UCSD-AML1 (cell line): ENCODE measurements at regions not wholly inside any gene's neighbourhood (a gene's known extent, or its start where the extent isn't known, plus 50 kb on each side); places are given as distances from the start of the nearest gene placed in this dataset.

Source experiments
- DNase-seq: peaks from one replicate; lab custom pipeline; 2025; ENCODE audit not compliant: unreplicated experiment; lab: John Stamatoyannopoulos, UW

GRCh38 chr1:34597877-34598514 lies 156.9 kb upstream of the GJB5 start:
- DNase-seq = peak; percentile 74

GRCh38 chr1:34602907-34603306 lies 151.9 kb upstream of the GJB5 start:
- DNase-seq = no peak

DNA sequence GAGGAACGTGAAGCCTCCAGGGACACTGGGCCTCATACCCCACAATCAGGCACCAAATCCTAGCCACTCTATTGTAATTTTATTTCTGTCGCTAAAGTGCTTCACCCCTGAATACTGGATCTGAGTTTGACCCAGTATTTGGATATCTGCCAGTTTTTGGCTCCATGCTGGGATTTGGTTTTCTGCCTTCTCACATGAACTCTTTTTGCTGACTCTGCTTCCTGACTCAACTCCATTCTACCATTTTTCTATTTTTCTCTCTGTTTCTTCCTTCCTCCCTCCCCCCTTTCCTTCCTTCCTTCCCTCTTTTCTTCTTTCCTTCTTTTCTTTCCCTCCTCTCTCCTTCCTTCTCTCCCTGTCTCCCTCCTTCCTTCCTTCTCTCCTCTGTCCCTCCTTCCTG lies 151.3 kb upstream of the GJB5 start:
- no peak for DNase-seq

DNA sequence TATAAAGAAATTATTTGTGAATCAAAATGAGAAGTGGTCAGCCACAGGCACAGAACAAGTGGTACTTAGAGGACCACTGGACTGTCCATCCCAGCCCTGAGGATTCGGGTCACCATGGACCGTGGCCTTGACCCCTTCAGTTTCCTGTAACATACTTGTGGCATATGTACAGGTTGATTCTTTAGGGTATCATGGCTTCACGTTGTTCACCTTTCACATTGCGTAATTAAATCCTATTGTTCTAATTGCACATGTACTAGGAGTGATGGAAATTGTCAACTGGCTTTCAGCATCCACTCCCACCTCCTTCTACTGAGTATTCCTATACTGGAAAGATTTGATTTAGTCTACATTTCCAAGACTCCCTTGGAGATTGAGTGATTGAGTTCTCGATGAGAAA lies 148.3 kb upstream of the GJB5 start:
- no peak for DNase-seq

GRCh38 chr1:34610063-34610462 lies 144.8 kb upstream of the GJB5 start:
- no peak for DNase-seq

GRCh38 chr1:34611571-34611970 lies 143.3 kb upstream of the GJB5 start:
- no peak for DNase-seq

DNA sequence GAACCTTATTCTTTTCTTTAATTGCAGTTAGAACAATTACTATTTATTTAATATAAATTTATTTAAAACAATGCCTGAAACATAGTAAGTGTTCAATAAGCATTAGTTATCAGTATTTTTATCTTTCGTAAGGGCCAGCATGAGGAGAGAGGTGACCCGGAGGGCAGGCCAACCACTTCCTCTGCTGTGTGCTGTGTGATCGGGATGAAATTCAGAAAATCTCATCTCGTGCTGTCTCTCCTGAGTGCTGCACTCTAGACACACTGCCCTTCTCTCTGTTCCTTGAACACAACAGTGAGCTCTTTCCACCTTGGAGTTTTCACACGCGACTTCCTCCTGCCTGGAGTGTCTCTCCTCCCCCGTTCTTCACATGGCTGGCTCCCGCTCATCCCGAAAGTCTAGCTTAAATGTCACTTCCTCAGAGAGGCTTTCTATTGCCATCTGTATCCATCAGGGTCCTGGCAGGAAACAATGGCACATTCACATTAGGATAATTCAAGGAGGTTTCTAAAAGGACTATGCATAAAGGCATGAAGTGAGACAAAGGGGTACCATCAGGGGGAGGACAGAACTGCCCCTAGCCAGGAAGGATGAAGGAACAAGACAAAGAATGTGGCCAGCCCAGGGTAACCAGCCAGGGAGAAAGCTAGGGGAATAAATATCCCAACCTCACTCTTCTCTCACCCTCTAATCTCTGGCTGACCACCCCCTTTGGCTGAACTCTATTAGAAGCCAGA lies 142.6 kb upstream of the GJB5 start:
- no peak for DNase-seq

GRCh38 chr1:34617321-34618118 lies 137.3 kb upstream of the GJB5 start:
- no peak for DNase-seq

DNA sequence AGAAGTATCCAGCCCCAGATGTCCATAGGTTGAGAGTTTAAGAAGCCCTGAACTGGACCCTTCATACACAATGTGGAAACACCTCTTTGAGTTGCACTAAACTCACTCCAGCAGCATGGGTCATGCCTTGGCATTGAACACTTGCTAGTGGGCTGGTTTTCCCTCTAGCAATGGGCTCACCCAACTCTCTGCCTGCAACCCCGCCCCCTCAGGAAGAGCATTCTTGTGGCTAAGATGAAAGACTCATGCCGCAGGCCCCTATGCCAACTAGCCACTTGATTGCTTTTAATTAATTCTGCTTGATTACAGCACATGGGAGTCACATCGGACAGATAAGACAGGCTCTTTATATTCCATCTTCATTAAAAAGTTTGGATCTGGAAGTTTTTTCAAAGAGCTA lies 136.5 kb upstream of the GJB5 start:
- DNase-seq = no peak

DNA sequence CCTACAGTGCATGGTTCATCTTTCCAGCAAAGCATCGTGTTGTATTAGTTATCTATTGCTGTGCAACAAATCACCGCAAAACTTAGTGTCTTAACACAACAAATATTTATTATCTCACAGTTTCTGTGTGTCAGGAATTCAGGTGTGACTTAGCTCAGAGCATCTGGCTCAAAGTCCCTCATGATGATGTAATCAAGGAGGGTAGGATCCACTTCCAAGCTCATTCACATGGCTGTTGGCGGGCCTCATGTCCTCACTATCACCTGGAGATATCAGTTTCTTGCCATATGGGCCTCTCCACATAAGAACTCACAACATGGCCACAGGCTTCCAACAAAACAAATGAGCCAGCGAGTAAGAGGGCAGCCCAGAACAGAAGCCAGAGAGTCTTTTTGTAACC lies 135.6 kb upstream of the GJB5 start:
- no peak for DNase-seq

DNA sequence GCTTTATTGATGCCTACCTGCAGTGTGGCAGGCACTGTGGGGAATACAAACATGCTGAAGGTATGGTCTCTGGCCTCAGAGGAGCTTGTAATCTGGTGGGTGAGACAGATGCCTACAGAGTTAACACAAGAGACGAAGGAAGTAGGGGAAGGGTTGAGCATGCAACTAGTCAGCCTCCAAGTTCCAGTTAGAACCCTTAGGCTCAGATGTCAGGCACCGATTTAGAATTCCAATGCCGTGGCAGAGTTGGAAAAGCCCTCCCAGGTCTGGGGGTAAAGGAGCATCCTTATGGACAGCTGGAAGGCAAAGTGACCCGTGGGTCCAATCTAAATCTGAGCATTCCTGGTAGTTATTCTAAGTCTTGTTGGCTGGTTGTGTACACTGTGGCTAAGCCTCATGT lies 132.9 kb upstream of the GJB5 start:
- no peak for DNase-seq

GRCh38 chr1:34625521-34626015 lies 129.3 kb upstream of the GJB5 start:
- peak; percentile 68 for DNase-seq

DNA sequence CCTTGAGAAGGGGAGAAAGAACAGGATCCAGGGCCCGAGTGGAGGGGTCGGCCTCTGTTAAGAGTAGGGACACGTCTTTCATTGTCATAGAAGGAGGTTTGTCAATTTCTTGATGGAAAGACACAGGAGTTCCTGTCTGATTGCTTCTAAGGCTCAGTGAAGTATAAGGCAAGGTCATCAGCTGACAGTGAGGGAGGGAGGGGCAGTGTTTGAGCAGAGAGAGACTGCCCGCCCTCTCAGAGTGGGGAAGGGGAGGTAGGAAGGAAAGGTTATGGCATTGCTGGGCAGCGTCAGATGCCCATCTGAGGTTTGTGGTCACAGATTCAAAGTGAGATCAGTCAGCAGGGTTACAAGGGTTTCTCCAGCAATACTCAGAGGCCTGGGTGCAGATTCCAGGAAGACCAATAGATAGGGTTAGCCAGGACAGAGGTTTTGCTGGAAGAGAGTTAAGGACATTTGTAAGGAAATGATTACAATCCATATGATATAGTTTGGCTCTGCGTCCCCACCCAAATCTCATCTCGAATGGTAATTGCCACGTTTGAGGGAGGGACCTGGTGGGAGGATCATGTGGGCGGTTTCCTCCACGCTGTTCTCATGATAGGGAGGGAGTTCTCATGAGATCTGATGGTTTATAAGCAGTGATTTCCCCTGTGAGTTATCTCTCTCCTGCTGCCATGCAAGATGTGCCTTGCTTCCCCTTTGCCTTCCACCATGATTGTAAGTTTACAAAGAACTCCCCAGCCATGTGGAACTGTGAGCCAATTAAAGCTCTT lies 127.2 kb upstream of the GJB5 start:
- DNase-seq = peak; percentile 40

DNA sequence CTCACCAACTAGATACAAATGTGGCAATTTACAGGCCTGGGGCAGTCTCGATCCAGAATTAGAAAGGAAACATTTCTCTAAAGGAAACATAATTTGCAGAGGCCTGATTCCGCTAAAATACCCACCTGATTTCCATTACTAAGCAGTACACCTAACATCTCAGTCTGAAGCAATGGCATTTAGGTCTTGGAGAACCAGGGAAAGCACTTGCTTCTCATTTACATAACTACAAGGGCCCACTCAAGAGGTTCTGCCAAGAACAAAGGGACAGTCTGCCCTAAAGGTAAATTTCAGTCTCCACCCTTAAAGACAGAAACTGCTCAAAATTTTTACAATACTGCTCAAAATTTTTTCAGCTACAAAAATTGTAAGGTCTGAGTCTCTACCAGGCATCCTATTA lies 123.7 kb upstream of the GJB5 start:
- DNase-seq = no peak

- DNase-seq = no peak
Observed at GRCh38 chr1:34639701-34640100, 115.1 kb upstream of the GJB5 start.

GRCh38 chr1:34640654-34641401 lies 114.0 kb upstream of the GJB5 start:
- DNase-seq = no peak

DNA sequence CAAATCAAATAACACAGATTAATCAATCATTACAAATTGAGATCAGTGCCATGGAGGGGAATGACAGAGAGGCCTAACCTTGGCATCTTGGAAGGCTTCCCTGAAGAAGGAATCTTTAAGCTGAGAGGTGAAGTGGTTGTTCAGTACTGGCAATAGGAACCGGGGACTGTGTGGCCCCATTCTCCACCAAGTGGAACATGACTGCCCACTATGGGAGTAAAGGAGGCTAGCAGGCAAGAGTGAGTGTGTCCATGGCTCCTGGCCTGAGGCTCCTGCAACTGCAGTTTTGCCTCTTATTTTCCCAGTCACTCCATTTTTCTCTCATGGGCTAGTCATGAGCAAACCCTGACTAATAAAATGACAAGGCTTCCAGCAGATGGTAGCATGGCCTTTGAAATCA lies 112.2 kb upstream of the GJB5 start:
- DNase-seq = no peak

DNA sequence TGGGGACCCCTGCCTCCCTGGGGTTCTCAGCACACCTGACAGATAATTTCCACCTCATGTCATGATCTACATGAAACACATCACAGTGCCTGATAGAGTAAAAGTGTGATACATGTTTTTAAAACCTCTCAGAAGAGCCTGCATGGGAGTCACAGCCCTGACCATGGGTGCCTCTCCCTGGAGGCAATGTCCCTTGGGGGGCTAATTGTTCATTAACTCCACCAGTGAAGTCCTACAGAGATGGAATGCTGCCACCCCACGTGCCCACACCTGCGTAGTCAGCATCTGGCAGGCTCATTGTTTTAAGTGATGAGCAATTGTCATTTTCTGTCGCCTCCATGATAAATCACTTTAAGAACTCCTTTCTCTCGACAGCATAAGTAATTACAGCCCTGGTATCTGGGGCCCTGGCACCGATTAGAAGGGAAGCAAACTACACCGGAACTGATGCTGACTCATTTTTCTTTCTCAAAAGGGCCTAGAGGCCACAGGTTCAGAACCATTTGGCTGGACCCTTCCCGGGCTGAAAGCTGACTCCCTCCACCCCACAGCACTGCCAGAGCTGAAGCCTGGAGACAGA lies 109.6 kb upstream of the GJB5 start:
- no peak for DNase-seq

DNA sequence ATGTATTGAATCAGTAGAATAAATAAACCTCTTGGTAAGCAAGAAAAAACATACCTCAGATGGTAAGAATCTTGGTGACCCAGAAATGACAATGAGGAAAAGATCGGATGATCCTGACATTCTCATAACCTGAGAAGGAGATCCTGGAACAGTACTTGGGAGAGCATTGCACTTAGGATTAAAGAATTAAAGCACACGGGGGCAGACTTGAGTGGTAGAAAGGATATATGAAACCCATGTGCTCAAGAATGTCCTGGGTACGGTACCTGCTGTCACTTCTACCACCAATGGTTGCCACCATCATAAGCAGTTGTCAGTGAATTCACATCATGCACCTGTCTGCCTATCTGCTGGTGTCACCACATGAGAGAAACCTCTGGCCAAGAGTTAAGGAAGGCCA lies 108.9 kb upstream of the GJB5 start:
- no peak for DNase-seq

GRCh38 chr1:34648501-34648900 lies 106.3 kb upstream of the GJB5 start:
- DNase-seq = no peak
